NCI-H146 treated with DMSO at 0.1 percent for 48 hours (cell line): ENCODE measurements at regions not wholly inside any gene's neighbourhood (a gene's known extent, or its start where the extent isn't known, plus 50 kb on each side); places are given as distances from the start of the nearest gene placed in this dataset.

ENCODE experiments used
- DNase-seq: peaks from one replicate; lab custom pipeline; 2025; ENCODE audit not compliant: unreplicated experiment; lab: John Stamatoyannopoulos, UW

GRCh38 chr12:25712169-25712568 is 159.1 kb upstream of the LMNTD1 start:
- DNase-seq = no peak

GRCh38 chr12:25713264-25713663 is 160.2 kb upstream of the LMNTD1 start:
- no peak for DNase-seq

GRCh38 chr12:25714198-25714984 is 161.3 kb upstream of the LMNTD1 start:
- no peak for DNase-seq

GRCh38 chr12:25715102-25715501 is 162.0 kb upstream of the LMNTD1 start:
- no peak for DNase-seq

- no peak for DNase-seq
Observed at GRCh38 chr12:25716842-25717241, 163.8 kb upstream of the LMNTD1 start.

- no peak for DNase-seq
Observed at GRCh38 chr12:25717552-25717951, 164.5 kb upstream of the LMNTD1 start.

- DNase-seq = no peak
Observed at GRCh38 chr12:25718081-25718731, 165.1 kb upstream of the LMNTD1 start.

- no peak for DNase-seq
Observed at GRCh38 chr12:25719505-25719904, 166.4 kb upstream of the LMNTD1 start.

GRCh38 chr12:25723336-25723735 is 170.3 kb upstream of the LMNTD1 start:
- no peak for DNase-seq

GRCh38 chr12:25723921-25724491 is 170.9 kb upstream of the LMNTD1 start:
- DNase-seq = no peak

GRCh38 chr12:25725470-25725869 is 172.4 kb upstream of the LMNTD1 start:
- DNase-seq = no peak

- no peak for DNase-seq
Observed at GRCh38 chr12:25725931-25726330, 172.8 kb upstream of the LMNTD1 start.

- no peak for DNase-seq
Observed at GRCh38 chr12:25728056-25728595, 175.0 kb upstream of the LMNTD1 start.

- DNase-seq = no peak
Observed at GRCh38 chr12:25730489-25731349, 177.6 kb upstream of the LMNTD1 start.

- DNase-seq = no peak
Observed at GRCh38 chr12:25733541-25733940, 180.5 kb upstream of the LMNTD1 start.

- no peak for DNase-seq
Observed at GRCh38 chr12:25734529-25735180, 181.6 kb upstream of the LMNTD1 start.

- DNase-seq = no peak
Observed at GRCh38 chr12:25740617-25741016, 187.5 kb upstream of the LMNTD1 start.

GRCh38 chr12:25741917-25742316 is 188.8 kb upstream of the LMNTD1 start:
- DNase-seq = no peak

- no peak for DNase-seq
Observed at GRCh38 chr12:25743679-25744215, 190.7 kb upstream of the LMNTD1 start.

- no peak for DNase-seq
Observed at GRCh38 chr12:25744313-25744712, 191.2 kb upstream of the LMNTD1 start.
